ENCODE measurements at regions not wholly inside any gene's neighbourhood (a gene's known extent, or its start where the extent isn't known, plus 50 kb on each side); places are given as distances from the start of the nearest gene placed in this dataset.

GRCh38 chr2:67462738-67463496, 65.8 kb downstream of the ETAA1 start:
- H3K27me3 ChIP-seq (ENCODE audit: low read length), result no peaks in the 10 kb centered on the region
- H3K79me2 ChIP-seq (ENCODE audit: low read length), result no peaks in the 10 kb centered on the region
- peak overlapping the region; percentile 32 for H3K4me2 ChIP-seq (ENCODE audit: low read depth, low read length, poor library complexity, severe bottlenecking)
- no peak overlapping the region for H2AFZ ChIP-seq (ENCODE audit: low read length)
- H3K9me3 ChIP-seq (ENCODE audit: low read length), result no peaks in the 10 kb centered on the region
- no peaks in the 10 kb centered on the region; the same call in 1 of the 2 replicates for H3K9me2 ChIP-seq (replicated peaks; ENCODE audit: insufficient read depth, low read length)
- H3K9ac ChIP-seq (ENCODE audit: low read length), result no peak overlapping the region
- DNase-seq, result no peak
- no peaks in the 10 kb centered on the region for H3K36me3 ChIP-seq (ENCODE audit: insufficient read depth, low read length)
- peaks cover 40% of the 10 kb centered on the region for H3K4me1 ChIP-seq (ENCODE audit: low read length)
- H3K4me3 ChIP-seq (ENCODE audit: low read length), result no peak overlapping the region
- peak overlapping the region; percentile 77 for H3K27ac ChIP-seq (ENCODE audit: low read length)
- H4K20me1 ChIP-seq (ENCODE audit: insufficient read depth, low read depth, low read length), result no peaks in the 10 kb centered on the region

- H3K9me3 ChIP-seq (ENCODE audit: low read length), result no peaks in the 10 kb centered on the region
- peak; percentile 87 for DNase-seq
- peak overlapping the region; percentile 32 for H3K4me2 ChIP-seq (ENCODE audit: low read depth, low read length, poor library complexity, severe bottlenecking)
- H3K4me1 ChIP-seq (ENCODE audit: low read length), result peaks cover 40% of the 10 kb centered on the region
- H3K4me3 ChIP-seq (ENCODE audit: low read length), result no peak overlapping the region
- H2AFZ ChIP-seq (ENCODE audit: low read length), result no peak overlapping the region
- H3K27me3 ChIP-seq (ENCODE audit: low read length), result no peaks in the 10 kb centered on the region
- H3K36me3 ChIP-seq (ENCODE audit: insufficient read depth, low read length), result no peaks in the 10 kb centered on the region
- no peaks in the 10 kb centered on the region for H3K79me2 ChIP-seq (ENCODE audit: low read length)
- no peaks in the 10 kb centered on the region for H4K20me1 ChIP-seq (ENCODE audit: insufficient read depth, low read depth, low read length)
- peak overlapping the region; percentile 77 for H3K27ac ChIP-seq (ENCODE audit: low read length)
- H3K9me2 ChIP-seq (replicated peaks; ENCODE audit: insufficient read depth, low read length), result no peaks in the 10 kb centered on the region; the same call in 1 of the 2 replicates
- H3K9ac ChIP-seq (ENCODE audit: low read length), result no peak overlapping the region
Measured at GRCh38 chr2:67463810-67464209, 66.7 kb downstream of the ETAA1 start.

GRCh38 chr2:67465623-67466022, 68.5 kb downstream of the ETAA1 start:
- no peaks in the 10 kb centered on the region for H3K9me3 ChIP-seq (ENCODE audit: low read length)
- peak overlapping the region; percentile 77 for H3K27ac ChIP-seq (ENCODE audit: low read length)
- H3K79me2 ChIP-seq (ENCODE audit: low read length), result no peaks in the 10 kb centered on the region
- no peak overlapping the region for H3K9ac ChIP-seq (ENCODE audit: low read length)
- H3K9me2 ChIP-seq (replicated peaks; ENCODE audit: insufficient read depth, low read length), result no peaks in the 10 kb centered on the region
- no peak overlapping the region for H3K4me3 ChIP-seq (ENCODE audit: low read length)
- H3K36me3 ChIP-seq (ENCODE audit: insufficient read depth, low read length), result no peaks in the 10 kb centered on the region
- H3K27me3 ChIP-seq (ENCODE audit: low read length), result no peaks in the 10 kb centered on the region
- H3K4me1 ChIP-seq (ENCODE audit: low read length), result peaks cover 40% of the 10 kb centered on the region
- H4K20me1 ChIP-seq (ENCODE audit: insufficient read depth, low read depth, low read length), result no peaks in the 10 kb centered on the region
- H2AFZ ChIP-seq (ENCODE audit: low read length), result 0 out of 2 replicates have a peak overlapping the region, but pooled peaks have one; percentile 6
- H3K4me2 ChIP-seq (ENCODE audit: low read depth, low read length, poor library complexity, severe bottlenecking), result peak overlapping the region; percentile 9
- DNase-seq, result peak; percentile 65

DNA sequence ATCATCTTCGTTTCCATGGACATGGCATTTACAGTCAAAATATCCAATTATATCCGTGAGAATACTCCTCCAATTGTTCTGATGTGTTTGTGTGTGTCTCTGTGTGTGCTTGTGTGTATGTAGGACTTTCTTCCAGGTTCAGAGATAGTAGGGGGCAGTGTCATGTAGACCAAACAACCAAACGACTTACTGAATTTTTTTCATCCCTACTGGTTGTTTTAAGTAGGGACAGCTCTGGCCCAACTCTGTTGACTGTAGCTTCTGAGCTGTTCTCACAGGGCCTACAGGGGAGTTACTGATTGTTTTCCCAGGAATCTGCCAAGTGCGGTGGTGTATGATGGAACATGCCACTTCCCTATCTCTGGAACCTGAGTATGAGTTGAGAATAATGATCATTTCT, 69.6 kb downstream of the ETAA1 start:
- Histone ChIP-seq H3K27me3 (ENCODE audit: low read length) (no peaks in the 10 kb centered on the region), H3K4me1 (ENCODE audit: low read length) (peaks cover 38% of the 10 kb centered on the region), H3K36me3 (ENCODE audit: insufficient read depth, low read length) (no peaks in the 10 kb centered on the region), H3K79me2 (ENCODE audit: low read length) (no peaks in the 10 kb centered on the region), H2AFZ (ENCODE audit: low read length) (no peak overlapping the region), H3K9ac (ENCODE audit: low read length) (no peak overlapping the region), H3K4me2 (ENCODE audit: low read depth, low read length, poor library complexity, severe bottlenecking) (no peak overlapping the region), H3K4me3 (ENCODE audit: low read length) (no peak overlapping the region), H3K9me2 (replicated peaks; ENCODE audit: insufficient read depth, low read length) (no peaks in the 10 kb centered on the region), H3K9me3 (ENCODE audit: low read length) (no peaks in the 10 kb centered on the region), H4K20me1 (ENCODE audit: insufficient read depth, low read depth, low read length) (no peaks in the 10 kb centered on the region), H3K27ac (ENCODE audit: low read length) (no peak overlapping the region)
- DNase-seq, result no peak

DNA sequence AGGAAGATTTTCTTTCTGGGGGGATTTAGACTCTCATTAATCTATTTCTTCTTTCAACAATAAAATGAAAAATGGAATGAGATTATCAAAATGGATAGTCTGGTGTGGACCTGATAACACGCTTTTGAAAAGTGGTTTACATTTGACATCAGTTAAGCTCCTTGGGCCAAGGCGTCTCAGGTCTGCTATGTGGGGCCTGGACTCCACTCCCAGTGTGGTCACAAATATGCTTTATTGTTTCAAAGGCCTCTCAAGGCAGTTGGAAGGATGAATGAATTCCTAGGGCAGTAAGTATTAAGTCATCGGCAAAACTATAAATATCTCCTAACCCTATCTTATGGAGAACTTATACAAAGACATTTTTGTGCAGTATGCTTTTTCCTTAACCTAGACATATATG, 74.5 kb downstream of the ETAA1 start:
- no peaks in the 10 kb centered on the region for H3K9me3 ChIP-seq (ENCODE audit: low read length)
- no peak overlapping the region for H2AFZ ChIP-seq (ENCODE audit: low read length)
- H3K4me3 ChIP-seq (ENCODE audit: low read length), result no peak overlapping the region
- peaks cover 12% of the 10 kb centered on the region for H3K4me1 ChIP-seq (ENCODE audit: low read length)
- H3K27me3 ChIP-seq (ENCODE audit: low read length), result no peaks in the 10 kb centered on the region
- no peaks in the 10 kb centered on the region for H3K79me2 ChIP-seq (ENCODE audit: low read length)
- H3K4me2 ChIP-seq (ENCODE audit: low read depth, low read length, poor library complexity, severe bottlenecking), result no peak overlapping the region
- H4K20me1 ChIP-seq (ENCODE audit: insufficient read depth, low read depth, low read length), result no peaks in the 10 kb centered on the region
- H3K27ac ChIP-seq (ENCODE audit: low read length), result no peak overlapping the region
- H3K36me3 ChIP-seq (ENCODE audit: insufficient read depth, low read length), result no peaks in the 10 kb centered on the region
- no peak for DNase-seq
- H3K9me2 ChIP-seq (replicated peaks; ENCODE audit: insufficient read depth, low read length), result no peaks in the 10 kb centered on the region
- no peak overlapping the region for H3K9ac ChIP-seq (ENCODE audit: low read length)

- 0 out of 2 replicates have a peak overlapping the region, but pooled peaks have one; percentile 17 for H2AFZ ChIP-seq (ENCODE audit: low read length)
- H3K79me2 ChIP-seq (ENCODE audit: low read length), result no peaks in the 10 kb centered on the region
- H3K27ac ChIP-seq (ENCODE audit: low read length), result no peak overlapping the region
- H3K9me3 ChIP-seq (ENCODE audit: low read length), result no peaks in the 10 kb centered on the region
- no peaks in the 10 kb centered on the region for H3K9me2 ChIP-seq (replicated peaks; ENCODE audit: insufficient read depth, low read length)
- no peak overlapping the region for H3K9ac ChIP-seq (ENCODE audit: low read length)
- no peaks in the 10 kb centered on the region for H4K20me1 ChIP-seq (ENCODE audit: insufficient read depth, low read depth, low read length)
- H3K4me3 ChIP-seq (ENCODE audit: low read length), result no peak overlapping the region
- H3K4me2 ChIP-seq (ENCODE audit: low read depth, low read length, poor library complexity, severe bottlenecking), result peak overlapping the region; percentile 16
- DNase-seq, result peak; percentile 86
- H3K4me1 ChIP-seq (ENCODE audit: low read length), result peaks cover 21% of the 10 kb centered on the region
- H3K27me3 ChIP-seq (ENCODE audit: low read length), result no peaks in the 10 kb centered on the region
- no peaks in the 10 kb centered on the region for H3K36me3 ChIP-seq (ENCODE audit: insufficient read depth, low read length)
Measured at GRCh38 chr2:67476809-67477790, 80.0 kb downstream of the ETAA1 start.

- Histone ChIP-seq H4K20me1 (ENCODE audit: insufficient read depth, low read depth, low read length) (no peaks in the 10 kb centered on the region), H2AFZ (ENCODE audit: low read length) (no peak overlapping the region), H3K9ac (ENCODE audit: low read length) (no peak overlapping the region), H3K9me2 (replicated peaks; ENCODE audit: insufficient read depth, low read length) (no peaks in the 10 kb centered on the region), H3K4me2 (ENCODE audit: low read depth, low read length, poor library complexity, severe bottlenecking) (no peak overlapping the region), H3K79me2 (ENCODE audit: low read length) (no peaks in the 10 kb centered on the region), H3K4me1 (ENCODE audit: low read length) (peaks cover 21% of the 10 kb centered on the region), H3K9me3 (ENCODE audit: low read length) (no peaks in the 10 kb centered on the region), H3K27ac (ENCODE audit: low read length) (no peak overlapping the region), H3K4me3 (ENCODE audit: low read length) (no peak overlapping the region), H3K36me3 (ENCODE audit: insufficient read depth, low read length) (no peaks in the 10 kb centered on the region), H3K27me3 (ENCODE audit: low read length) (no peaks in the 10 kb centered on the region)
- DNase-seq, result no peak
Measured at GRCh38 chr2:67479261-67479660, 82.1 kb downstream of the ETAA1 start.

DNA sequence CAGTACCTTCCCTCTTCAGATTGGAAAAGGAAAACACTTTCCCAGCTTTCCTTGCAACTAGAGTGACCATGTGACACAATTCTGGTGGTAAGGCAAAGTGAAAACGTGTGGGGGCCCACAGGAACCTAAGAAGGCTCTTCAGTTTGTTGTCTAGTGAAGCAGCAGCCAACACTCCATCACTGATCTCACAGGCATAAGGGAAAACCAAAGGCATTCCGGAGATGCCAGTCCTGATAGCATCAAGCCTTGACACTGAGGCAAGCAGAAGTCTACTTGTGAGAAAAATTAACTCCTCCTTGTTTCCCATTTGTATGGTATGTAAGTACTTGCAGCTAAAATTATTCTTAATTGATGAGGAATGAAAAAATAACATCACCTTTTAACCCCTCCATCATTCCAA, 88.3 kb downstream of the ETAA1 start:
- no peaks in the 10 kb centered on the region for H3K79me2 ChIP-seq (ENCODE audit: low read length)
- no peaks in the 10 kb centered on the region for H3K9me2 ChIP-seq (replicated peaks; ENCODE audit: insufficient read depth, low read length)
- no peak overlapping the region for H2AFZ ChIP-seq (ENCODE audit: low read length)
- no peaks in the 10 kb centered on the region for H3K9me3 ChIP-seq (ENCODE audit: low read length)
- H4K20me1 ChIP-seq (ENCODE audit: insufficient read depth, low read depth, low read length), result no peaks in the 10 kb centered on the region
- H3K27me3 ChIP-seq (ENCODE audit: low read length), result no peaks in the 10 kb centered on the region
- H3K36me3 ChIP-seq (ENCODE audit: insufficient read depth, low read length), result no peaks in the 10 kb centered on the region
- H3K27ac ChIP-seq (ENCODE audit: low read length), result no peak overlapping the region
- no peak overlapping the region for H3K4me3 ChIP-seq (ENCODE audit: low read length)
- DNase-seq, result no peak
- no peak overlapping the region for H3K4me2 ChIP-seq (ENCODE audit: low read depth, low read length, poor library complexity, severe bottlenecking)
- no peak overlapping the region for H3K9ac ChIP-seq (ENCODE audit: low read length)
- H3K4me1 ChIP-seq (ENCODE audit: low read length), result no peaks in the 10 kb centered on the region

Measured in Karpas-422 (cell line).